Kasumi-1 (cell line): ENCODE measurements at regions not wholly inside any gene's neighbourhood (a gene's known extent, or its start where the extent isn't known, plus 50 kb on each side); places are given as distances from the start of the nearest gene placed in this dataset.

Source experiments
- DNase-seq, 2 experiments: peaks; one replicate each; lab custom pipeline; 2025; lab: John Stamatoyannopoulos, UW

DNA sequence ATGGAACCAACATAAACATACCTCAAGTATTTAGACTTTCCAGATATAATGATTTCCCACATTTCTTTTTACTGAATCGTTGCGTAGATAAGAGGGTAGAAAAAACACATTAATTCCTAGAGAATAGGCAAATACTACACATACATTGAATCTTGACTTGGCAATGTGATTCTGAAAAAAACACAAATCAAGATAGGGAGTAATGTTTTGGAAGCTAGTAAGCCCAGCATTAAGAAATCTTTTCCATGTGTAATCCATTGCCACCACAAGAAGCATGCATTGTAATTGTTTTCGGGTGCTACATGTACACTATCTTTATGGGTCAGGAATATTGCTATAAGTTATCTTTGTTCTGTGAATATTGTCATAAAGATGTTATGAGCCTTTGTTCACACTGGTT lies 269.8 kb upstream of the PDGFD start:
- DNase-seq = no peak

GRCh38 chr11:104432981-104433380 lies 269.0 kb upstream of the PDGFD start:
- DNase-seq = no peak

GRCh38 chr11:104432526-104432925 lies 268.6 kb upstream of the PDGFD start:
- no peak for DNase-seq

DNA sequence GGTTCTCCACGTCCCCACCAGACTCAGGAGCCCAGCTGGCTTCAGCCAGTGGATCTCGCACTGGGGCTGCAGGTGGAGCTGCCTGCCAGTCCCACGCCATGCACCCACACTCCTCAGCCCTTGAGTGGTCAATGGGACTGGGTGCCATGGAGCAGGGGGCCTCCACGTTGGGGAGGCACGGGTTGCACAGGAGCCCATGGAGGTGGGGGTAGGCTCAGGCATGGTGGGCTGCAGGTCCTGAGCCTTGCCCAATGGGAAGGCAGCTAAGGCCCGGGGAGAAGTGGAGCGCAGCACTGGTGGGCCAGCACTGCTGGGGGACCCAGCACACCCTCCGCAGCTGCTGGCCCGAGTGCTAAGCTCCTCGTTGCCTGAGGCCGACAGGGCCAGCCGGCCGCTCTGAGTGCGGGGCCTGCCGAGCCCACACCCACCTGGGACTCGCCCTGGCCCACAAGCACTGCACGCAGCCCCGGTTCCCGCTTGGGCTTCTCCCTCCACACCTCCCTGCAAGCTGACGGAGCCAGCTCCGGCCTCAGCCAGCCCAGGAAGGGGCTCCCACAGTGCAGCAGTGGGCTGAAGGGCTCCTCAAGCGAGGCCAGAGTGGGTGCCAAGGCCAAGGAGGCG lies 258.5 kb upstream of the PDGFD start:
- DNase-seq = no peak

- DNase-seq = peak in 1 of 2 experiments; percentile 22
Observed at GRCh38 chr11:104410336-104410735, 246.4 kb upstream of the PDGFD start.

- no peak for DNase-seq
Observed at GRCh38 chr11:104408630-104409029, 244.7 kb upstream of the PDGFD start.

DNA sequence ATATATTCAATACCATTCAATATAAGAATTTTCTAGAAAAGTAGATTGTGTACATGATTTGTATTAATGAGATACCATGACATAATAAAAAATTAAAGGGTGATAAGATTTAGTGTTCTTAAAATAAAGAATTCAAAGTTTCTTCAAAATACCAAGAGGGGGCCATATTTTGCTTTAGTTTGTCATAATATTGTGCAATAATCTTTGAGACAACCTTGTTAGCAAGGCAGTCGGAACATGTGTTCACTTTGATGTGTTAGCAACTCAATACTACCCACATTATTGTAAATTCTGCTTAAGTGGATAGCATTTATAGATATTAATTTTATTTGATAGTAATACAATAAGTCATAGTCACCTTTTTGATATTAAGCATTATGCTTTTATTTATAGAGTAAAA lies 241.3 kb upstream of the PDGFD start:
- DNase-seq = no peak

DNA sequence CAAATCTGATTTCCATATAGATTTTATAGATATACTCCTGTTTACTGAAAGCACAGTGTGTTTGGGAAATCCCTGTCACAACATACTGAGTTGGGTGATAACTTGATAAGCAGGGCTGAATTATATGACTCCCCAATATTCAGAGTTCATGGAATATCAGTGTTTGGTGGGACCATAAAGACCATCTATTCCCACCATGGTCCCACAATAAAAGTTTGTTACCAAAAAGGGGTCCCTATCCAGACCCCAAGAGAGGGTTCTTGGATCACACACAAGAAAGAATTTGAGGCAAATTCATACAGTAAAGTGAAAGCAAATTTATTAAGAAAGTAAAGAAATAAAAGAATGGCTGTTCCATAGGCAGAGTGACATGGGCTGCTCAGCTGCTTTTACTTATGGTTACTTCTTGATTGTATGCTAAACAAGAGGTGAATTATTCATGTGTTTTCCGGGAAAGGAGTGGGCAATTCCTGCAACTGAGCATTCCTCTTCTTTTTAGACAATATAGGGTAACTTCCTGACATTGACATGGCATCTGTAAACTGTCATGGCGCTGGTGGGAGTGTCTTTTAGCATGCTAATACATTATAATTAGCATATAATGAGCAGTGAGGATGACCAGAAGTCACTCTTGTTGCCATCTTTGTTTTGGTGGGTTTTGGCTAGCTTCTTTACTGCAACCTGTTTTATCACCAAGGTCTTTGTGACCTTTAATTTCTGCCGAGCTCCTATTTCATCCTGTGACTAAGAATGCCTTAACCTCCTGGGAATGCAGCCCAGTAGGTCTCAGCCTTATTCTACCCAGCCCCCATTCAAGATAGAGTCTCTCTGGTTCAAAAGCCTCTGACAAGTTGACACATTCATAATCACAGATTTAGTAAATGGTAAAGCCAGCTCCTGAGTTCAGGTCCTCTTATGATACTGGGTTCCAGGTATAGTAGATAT lies 240.6 kb upstream of the PDGFD start:
- no peak for DNase-seq

DNA sequence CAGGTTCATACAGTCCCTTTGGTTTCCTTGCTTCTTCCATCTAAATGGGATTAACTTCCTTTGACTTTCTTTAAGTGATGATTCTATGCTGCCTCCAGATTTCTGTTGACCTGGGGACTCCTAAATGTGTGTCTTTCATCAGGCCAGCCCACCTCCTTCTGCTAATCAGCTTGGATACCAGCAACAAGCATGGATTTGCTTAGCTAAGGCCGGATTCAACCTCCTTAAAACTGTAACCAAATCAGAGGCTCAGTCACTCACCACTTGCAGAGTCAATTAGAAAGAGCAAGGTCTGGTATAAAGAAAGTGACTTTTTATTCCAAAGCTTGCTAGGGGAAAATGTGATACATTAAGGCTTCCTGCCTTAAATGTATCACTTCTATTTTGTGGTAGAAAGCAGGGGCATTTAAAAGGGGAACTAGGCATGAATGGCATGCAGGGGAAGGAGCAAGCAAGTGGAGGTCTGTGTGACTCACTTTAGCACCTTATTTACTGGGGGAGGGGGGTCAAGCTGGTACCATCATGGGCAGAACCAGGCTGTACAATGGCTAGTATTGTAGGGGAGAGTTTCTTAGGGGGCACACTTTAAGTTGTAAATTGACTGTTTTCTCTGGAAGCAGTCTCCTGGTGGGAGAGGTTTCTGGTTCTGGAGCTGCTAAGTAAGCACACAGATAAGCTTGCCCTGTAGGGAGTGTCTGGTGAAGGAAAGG lies 239.0 kb upstream of the PDGFD start:
- DNase-seq = peak; percentile 84 to 87

- peak; percentile 13 to 16 for DNase-seq
Observed at GRCh38 chr11:104394508-104394907, 230.6 kb upstream of the PDGFD start.

DNA sequence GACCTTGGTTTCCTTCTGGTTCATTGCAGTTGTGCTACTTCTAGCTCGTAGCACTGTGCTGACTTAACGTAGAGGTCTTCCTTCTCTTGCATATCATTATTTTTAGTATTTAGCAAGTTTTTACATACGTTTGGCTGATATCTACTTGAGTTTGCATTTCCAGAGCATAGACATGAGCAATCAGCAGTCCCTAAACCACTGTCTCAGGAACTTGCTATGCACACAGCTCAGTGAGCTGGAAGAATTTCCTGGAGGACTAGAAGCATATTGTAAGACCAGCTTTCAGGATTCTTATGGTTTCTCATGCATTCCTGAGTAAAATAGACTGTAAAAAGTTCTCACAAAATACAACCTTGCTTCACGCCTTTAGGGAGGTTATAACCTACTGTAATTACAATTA lies 226.7 kb upstream of the PDGFD start:
- no peak for DNase-seq

DNA sequence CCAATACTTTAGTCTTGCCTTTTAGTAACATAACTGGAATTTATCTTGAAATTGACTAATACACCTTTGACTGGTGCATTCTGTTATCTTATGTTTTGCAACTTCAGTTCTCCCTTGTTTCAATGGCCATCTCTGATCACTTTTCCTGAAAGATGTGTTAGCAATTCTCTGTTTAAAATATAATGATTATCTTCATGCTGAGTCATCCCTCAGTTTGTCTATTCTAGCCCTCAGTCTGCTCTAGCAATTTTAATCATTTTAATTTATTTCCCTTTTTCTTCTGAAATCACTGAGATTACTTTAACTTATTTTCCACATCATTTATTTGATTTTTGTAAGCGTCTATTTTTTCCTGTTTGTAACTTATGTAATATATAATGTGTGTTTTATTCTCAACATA lies 221.9 kb upstream of the PDGFD start:
- DNase-seq = no peak

DNA sequence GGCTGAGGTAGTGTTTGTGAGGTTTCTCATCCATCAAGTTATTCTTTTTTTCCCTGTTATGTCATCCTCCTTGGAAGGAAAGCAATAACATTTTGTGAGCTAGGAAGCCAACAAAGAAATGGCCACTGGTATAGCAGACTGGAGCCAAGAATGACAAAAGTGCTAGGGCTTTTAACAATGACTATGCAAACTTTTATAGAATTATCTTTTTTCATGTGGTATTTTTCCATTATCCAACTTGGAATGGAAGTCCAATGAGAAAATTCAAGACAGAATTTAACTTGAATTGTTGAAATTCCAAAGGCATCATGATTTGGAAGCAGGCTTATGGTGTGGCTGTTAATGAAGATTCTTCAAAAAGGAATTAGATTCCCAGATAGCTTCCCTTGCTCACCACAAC lies 216.4 kb upstream of the PDGFD start:
- no peak for DNase-seq

- no peak for DNase-seq
Observed at GRCh38 chr11:104372111-104372510, 208.2 kb upstream of the PDGFD start.

GRCh38 chr11:104370478-104370877 lies 206.5 kb upstream of the PDGFD start:
- no peak for DNase-seq

DNA sequence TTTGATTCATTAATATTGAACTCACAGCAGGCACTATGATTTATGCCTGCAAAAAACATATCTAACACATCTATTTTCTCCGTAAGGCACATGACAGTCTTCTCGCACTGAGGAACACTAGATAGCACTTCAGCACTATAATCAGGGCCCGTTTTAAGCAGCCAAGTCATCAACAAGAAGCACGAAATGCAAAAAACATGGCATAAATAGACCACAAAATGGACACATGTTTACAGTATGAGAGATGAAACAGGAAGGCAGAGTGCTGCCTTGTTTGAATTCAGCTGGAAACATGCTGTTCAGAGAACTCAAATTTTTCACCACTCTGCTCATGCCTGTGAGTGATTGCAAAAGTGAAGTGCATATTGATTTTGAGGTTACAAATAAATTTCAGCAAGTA lies 205.8 kb upstream of the PDGFD start:
- DNase-seq = no peak

- no peak for DNase-seq
Observed at GRCh38 chr11:104366321-104366734, 202.4 kb upstream of the PDGFD start.

DNA sequence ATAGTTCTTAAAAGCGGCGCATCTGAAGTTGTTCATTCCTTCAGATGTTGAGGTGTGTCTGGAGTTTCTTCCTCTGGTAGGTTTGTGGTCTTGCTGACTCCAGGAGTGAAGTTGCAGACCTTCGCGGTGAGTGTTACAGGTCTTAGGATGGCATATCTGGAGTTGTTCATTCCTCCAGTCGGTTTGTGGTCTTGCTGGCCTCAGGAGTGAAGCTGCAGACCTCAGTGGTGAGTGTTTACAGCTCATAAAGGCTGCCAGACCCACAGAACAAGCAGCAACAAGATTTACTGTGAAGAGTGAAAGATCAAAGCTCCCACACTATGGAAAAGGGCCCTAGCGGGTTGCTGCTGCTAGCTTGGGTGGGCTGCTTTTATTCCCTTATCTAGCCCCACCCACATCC lies 201.7 kb upstream of the PDGFD start:
- no peak for DNase-seq

GRCh38 chr11:104361975-104362374 lies 198.0 kb upstream of the PDGFD start:
- DNase-seq = no peak

DNA sequence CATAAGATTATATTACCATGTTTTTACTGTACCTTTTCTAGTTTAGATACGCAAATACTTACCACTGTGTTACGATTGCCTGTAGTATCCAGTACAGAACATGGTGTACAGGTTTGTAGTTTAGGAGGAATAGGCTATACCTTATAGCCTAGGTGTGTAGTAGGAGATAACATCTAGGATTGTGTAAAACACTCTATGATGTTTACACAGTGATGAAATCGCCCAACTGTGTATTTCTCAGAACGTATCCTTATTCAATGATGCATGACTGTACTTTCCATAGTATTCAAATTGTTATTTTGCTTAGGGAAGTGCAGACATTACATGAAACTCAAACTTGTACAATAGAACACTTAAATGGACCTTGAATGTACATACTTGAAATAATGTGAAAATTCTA lies 188.1 kb upstream of the PDGFD start:
- no peak for DNase-seq

GRCh38 chr11:104343578-104343977 lies 179.6 kb upstream of the PDGFD start:
- DNase-seq = peak; percentile 20 to 47

DNA sequence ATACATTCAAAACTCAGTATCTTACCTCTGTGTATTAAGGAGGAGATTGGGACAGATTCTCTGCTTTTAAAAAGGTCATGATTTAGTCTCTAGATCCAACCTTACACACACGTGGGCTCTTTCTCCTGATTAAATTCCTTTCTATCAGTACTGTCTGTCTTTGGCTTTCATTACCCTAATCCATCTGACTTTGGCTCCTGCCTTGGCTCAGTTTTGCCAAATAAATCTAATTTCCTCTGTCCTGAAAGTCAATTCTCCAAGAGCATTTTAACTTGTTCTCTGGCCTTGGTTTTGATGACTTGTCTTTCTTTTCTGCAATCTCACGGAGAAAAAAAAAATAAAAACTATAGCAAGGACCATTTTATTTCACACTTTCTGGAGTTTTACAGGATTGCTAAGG lies 176.6 kb upstream of the PDGFD start:
- DNase-seq = no peak

DNA sequence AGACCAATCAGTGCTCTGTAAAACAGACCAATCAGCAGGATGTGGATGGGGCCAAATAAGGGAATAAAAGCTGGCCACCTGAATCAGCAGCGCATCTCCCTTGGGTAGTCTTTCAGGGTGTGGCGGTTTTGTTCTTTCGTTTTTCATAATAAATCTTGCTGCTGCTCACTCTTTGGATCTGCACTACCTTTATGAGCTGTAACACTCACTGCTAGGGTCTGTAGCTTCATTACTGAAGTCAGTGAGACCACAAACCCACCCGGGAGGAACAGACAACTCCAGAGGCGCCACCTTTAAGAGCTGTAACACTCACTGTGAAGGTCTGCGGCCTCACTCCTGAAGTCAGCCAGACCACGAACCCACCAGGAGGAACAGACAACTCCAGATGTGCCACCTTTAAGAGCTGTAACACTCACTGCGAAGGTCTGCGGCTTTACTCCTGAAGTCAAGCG lies 175.5 kb upstream of the PDGFD start:
- DNase-seq = no peak
